ENCODE measurements at regions not wholly inside any gene's neighbourhood (a gene's known extent, or its start where the extent isn't known, plus 50 kb on each side); places are given as distances from the start of the nearest gene placed in this dataset.
A peak's percentile ranks its signal among the peaks of the same experiment; 100 is the strongest.
"Not testable (repeated sequence)": the region's sequence is repeated elsewhere in the genome, so short reads cannot be mapped to it uniquely, and the experiment has no call there.

DNA sequence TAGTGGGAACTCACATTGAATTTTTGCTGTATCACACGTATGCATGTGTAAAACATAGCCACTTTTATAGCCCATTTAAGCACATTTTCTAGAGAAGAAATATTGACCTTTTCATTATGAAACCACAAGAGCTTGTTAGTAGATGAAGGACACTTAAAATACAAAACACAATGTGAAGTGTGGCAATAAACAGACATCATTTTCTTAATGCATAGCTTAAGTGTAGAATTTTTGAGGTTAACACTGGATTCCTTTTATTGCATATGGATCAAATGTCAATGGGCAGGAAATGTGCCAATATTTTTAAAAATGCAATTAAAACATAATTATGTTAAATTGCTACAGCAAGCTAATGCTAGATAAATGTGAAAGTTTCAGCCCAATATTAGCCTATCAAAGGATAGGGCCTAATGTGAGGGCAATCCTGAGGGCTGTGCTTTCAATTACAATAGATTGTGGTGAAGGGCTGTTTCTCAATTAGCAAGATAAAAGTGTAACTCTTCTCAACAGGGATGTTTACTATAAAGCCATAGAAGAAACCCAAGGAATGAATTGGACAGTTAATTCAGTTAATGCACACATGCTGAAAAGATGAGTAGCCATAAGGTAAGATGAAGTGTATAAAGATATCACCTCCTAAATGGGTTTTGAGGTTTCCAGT lies 489.0 kb upstream of the CDIN1 start:
- no peak for DNase-seq

DNA sequence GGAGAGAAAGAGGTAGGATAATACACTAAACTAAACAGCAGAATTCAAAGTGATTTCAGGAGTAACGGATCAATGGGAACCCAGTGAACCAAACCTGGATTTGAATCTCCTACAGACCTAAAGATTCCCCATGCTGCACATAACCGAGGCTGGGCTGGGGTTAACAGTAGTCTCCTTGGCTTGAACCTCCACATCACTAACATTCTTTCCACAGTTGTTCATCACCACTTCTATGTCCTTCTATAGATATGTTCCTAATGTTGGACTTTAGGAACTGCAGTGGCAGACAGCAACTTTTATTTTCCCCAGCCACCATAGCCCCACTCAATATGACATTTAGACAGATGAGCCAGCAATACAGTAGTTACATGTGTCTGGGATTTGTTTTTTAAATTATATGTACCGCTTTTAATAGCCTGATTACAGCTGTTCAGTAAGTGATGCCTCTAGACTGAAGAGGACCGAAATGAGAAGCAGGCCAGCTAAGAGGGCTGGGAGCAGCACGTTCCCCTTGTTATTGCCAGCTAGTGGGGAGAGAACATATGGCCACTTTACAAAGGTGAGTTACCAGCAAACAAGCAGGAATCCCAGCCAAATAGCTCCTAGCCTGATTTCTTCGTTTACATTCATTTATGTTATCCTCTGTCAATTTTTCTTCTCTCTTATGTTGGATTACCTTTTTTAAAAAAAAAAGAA lies 472.6 kb upstream of the CDIN1 start:
- DNase-seq, result peak; percentile 54

DNA sequence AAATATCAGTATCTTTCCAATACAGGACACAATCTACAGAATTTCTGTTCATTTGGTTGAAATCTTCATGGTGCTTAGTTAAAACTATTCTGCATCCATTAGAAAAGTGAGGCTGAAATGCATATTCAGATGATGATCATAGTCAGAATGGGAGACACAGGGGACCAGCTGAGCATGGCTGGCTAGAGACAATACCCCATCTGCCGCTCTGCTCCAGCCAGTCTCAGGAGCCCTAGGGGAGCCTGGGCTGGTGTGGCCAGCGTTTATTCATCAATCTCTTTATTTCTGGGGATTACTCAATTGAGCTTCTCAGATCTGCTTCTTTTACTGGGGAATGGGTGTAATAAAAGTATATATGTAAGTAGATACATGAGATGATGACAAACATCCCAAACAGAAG lies 470.9 kb upstream of the CDIN1 start:
- DNase-seq, result no peak

DNA sequence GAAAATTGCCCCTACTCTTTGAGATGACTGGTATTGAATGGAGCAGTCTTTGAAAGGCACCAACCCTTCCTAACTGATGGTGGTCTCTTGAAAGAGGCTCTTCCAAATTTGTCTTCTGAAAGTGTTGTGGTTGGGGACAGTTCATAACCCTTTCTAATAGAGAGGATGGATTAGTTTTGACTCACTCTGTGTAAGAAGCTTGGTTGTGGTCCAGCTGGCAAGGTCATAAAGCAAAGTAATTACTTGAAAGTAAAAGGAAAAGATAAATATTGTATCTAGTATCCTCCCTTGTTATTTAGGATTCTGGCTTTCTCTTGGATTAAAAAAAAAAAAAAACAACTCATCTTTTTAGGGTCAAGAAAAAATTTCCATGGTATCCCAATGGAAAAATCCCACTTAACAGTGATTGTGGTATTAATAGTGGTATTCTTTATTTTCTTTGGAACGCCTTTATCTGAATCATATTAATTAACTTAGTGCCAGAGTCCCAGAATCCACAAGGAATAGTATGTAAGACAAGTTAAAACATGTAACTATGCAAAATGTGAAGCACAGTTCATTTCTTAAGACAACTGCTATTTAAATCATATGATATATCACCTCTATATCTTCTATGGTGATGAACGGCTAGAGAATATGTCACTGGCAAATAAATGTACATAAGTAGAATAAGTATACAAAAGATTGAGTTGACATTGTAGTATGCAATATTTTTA lies 469.3 kb upstream of the CDIN1 start:
- peak; percentile 14 for DNase-seq

DNA sequence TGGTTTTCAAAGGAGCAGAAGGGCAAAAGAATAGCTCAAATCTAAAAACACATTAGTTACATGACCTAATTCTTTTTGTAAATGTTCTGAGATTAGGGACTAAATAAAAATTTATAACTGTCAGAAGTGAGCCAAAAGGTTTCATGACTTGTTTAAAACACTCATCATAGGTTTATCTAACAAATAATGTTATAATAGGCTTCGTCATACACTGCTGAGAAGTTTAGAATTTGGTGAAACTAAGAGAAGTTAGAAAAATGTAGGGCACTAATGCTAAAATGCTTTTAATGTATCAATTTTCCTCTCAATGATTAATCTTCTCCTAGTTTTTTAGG lies 468.8 kb upstream of the CDIN1 start:
- no peak for DNase-seq

DNA sequence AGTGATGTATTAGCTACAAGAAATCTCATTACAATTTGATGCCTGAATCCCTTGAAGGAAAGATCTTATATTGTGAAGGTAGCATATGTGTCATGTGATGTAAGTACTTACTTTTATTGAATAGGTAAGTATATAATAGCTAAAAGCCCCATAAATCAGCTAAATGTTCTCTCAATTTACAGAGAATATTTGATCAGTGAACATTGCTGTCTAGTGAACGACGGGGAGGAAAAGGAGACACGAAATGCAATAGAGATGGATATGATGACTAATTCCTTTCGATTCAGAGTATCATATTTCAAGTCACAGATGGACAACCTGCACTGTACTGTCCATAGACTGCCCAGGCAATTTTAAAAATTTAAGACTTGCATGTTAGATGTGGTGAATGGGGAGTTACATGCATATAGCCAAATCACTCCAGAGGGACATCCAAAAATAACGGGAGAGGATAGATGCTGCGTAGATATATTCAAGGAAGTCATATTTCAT lies 462.1 kb upstream of the CDIN1 start:
- DNase-seq, result no peak

DNA sequence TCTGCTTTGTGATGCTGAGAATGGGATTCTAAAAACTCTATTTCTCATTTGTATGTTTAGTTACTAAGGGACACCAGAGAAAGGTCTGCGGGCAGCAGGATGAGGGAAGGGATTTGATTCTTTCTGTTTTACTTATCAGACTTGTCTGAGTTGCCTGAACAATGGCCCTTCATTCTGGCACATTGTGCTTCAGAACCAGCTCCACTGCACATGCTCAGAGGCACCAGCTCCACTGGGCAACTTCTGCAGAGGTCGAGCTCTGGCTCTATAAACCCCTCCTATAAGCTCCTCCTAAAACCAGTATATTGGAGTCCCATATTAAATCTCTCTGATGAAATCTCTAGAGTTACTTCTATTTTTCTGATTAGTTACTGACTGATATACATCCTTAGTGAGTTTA lies 453.2 kb upstream of the CDIN1 start:
- no peak for DNase-seq

DNA sequence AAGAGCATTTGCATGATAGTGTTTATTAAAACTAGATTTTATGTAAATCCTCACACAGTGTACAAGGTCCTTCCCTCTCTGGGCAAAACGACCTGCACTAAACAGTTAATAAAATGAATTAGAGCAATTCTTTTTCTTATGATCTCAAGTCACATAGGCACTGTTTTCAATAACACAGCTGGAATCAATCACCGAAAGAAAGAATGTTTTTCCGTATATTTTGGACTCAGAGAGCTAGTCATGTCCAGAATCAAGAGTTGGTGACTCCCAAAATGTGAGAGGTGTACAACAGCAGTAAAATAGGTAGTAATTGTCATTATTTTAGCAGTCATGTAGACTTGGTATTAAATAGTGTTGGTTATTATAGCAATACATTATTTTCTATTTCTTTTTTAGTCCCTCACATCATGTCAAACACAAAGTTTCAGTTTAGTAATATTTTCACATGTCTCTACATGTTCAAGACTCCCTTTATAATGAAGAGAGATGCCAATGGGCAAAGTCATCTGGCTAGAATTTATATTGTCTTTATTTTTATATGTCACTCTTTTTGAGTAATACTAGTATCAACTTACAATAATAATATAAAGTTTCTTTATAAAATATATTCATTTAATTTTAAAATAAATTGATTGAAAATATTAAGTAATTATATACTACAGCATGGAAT lies 448.6 kb upstream of the CDIN1 start:
- no peak for DNase-seq

DNA sequence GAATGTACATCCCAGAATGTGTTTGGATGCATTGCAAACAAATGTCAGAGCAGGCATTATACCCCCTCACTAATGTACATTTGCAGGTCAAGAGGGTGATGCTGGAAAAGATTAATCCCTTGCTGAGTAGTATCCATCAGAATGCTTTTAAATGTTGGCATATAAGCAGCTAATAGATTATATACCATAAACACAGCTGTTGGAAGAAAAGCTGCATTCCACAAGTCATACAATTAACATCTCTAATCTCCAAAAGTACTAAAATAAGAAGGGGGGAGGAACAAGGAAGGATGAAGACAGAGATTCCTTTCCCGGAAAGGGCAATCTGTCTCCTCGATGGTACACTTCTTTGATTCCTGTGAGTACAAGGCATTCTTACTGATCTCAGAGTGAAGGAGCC lies 445.7 kb upstream of the CDIN1 start:
- DNase-seq, result peak; percentile 11

DNA sequence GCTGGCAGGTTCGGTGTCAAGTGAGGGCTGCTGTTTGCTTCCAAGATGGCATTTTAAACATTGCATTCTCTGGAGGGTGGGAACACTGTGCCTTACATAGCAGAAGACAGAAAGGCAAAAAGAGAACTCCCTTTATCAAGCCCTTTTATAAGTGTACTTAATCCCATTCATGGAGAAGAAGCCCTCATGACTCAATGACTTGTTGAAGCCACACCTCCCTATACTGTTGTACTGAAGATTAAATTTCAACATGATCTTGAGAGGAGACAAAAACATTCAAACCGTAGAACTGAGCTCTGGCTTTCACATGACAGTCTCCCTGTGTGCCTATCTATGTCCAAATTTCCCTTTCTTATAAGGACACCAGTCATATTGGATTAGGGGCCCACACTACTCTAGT lies 443.4 kb upstream of the CDIN1 start:
- DNase-seq, result no peak

DNA sequence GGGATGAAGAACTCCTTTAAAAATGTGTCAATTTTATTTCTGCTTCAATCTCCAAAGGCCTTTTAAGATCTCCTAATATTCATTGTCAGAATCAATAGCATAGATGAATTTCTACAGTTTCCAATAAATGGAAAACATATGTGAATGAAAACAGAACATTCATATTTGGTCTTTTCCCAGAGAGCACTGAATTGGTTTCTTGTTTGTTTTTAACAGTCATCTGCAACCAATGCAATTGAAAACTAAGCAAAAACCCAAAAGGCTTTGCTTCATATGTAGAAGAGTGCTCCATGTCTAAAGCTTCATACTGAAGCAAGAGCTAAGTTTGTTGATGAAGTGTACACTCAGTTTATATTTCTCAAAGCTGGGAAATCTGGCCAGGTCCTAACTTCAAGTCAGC lies 426.5 kb upstream of the CDIN1 start:
- no peak for DNase-seq

DNA sequence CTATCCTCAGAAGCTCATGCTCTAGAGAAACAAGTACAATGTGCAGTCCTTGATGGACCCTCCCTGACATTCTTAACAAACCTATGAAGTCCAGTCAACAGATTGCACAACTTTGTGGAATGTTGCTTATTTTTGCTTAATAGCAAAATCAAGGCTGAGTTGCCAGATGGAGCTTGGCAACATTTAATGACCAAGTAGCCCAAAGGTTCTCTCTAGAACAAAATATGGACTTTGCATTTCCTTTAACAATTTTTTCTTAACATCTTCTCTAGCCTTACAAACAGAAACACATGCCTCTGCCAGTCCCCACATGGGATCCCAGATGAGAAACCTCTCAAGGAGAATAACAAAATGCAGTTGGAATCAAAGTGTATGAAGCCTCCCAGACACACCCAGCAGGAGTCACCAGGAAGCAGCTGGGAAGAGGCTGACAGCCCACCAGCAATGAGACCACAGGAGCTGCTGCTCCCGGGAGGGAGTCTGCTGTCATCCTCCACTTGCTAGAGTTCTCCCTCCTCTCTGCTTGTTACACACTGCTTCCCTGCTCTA lies 422.5 kb upstream of the CDIN1 start:
- DNase-seq, result peak; percentile 26

DNA sequence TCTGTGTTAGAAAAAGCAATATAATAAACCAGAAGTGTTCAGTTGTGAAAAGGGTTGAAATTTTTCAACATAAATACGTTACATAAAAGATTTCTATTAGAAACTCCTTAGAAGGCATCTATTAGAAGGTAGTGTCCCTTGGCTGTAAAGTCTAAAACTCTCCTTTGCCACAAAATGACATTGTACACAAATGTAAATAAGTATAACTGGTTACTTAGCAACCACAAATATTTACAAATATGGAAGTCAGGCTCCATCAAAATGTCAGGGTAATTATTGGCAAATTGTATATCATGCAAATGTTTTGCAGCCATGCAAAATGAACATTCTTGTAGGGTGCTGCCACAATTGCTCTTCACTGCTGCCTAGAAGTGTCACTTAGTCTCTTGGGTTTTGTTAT lies 419.1 kb upstream of the CDIN1 start:
- DNase-seq, result no peak

DNA sequence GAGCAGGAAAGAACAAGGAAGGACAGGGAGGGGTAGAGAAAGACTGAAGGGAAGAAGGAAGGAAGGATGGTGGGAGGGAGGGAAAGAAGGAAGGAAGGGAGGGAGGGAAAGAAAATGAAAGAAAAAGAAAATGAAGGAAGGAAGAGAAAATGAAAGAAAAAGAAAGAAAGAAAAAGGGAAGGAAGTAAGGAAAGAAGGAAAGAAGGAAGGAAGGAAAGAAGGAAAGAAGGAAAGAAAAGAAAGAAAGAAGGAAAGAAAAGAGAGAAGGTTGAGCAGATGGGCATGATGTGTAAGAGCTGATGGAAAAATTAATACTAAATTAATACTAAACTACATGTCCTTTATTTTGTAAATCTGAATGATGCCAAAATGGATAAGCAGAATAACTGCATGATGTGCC lies 418.3 kb upstream of the CDIN1 start:
- DNase-seq, result no peak

DNA sequence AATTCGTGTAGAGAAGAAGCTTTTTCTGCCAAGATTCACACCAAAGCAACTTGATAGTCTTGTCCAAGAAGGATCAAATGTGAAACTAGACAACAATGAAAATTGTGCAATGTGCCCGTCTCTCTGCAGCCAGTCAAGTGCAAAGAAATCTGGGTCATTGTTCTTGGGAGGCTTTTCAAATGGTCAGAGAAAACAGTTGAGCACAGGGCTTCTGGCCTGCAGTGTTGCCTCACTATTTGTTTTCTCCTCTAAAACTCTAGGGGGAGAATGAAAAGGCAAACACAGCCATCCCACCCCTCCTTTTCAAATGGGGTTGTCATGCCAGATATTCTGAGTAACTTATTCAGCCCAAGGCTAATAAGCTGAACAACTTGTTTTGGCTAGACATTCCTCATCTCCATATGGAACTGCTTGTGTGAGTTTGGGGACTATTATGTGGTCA lies 417.6 kb upstream of the CDIN1 start:
- peak; percentile 73 for DNase-seq

DNA sequence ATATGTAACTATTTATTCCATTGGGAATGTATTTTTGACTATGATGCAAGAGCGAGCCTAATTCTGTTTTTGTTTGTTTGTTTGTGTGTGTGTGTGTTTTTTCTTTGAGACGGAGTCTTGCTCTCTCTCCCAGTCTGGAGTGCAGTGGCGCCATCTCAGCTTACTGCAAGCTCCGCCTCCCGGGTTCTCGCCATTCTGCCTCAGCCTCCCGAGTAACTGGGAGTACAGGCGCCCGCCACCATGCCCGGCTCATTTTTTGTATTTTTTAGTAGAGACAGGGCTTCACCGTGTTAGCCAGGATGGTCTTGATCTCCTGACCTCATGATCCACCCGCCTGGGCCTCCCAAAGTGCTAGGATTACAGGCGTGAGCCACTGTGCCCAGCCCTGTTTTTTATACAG lies 415.4 kb upstream of the CDIN1 start:
- not testable (repeated sequence) for DNase-seq

DNA sequence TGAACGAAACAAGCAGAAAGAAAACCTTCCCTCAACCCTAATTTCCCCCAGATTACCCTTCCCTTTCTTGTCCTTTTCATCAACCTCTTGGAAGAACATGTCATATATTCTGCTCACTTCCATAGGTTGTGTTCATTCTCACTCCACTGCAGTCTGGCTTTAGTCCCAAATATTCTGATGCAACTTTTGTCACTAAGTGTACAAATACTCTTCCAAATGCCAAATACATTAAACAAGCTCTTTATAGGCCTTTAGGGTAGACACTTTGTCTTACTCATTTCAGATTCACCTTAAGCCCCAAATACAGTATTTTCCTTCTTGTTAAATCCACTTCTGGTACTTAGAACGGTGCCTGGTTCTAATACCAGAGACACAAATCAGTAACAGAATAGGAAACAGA lies 406.5 kb upstream of the CDIN1 start:
- no peak for DNase-seq

DNA sequence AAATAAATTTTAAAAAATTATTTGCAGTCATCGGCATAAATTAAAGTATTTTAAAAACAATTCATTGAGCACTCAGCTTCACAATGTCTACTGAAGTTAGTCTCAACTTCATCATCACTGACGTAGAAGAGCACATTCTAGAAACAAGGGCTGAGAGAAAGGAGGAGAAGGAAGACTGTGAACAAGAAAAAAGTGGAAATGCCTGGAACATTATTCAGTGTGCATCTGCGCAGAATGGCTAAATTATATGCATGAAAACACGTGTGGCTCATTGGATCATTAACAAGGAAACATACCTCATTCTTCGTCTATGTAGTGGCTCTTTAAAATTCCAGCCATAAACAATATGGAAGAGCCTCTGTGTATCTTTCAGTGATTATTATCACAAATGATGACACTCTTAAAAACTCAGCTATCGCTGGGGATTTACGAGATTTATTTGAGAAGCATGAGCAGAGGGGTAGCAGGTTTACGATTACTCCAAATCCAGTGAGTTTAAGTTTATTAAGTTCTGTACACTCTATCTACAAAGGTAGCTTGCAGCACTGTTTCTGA lies 404.2 kb upstream of the CDIN1 start:
- no peak for DNase-seq

DNA sequence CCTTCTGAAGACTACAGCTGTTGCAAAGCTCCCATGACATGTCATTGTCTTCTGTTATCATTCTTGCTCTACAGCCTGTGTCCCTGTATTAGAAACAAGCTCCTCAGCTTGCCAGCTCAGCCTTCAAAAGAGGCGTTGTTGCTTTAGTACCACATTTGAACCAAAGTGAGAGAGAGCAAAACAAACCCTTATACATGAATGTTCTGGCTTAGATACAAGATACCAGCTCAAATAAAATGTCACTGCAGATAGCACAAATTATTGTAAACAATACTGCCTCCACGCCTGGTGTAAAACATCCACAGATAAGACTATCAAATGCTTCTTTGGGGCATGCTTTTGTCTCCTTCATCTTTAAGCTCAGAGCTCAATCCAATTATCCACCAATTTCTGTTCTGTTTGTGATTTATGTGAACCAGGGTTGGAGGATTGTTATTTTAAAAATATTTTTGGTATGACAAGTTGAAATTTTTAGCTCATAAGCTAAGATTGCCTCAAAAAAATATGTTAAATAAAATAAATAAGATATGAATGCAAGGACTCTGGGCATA lies 403.6 kb upstream of the CDIN1 start:
- DNase-seq, result peak; percentile 31

DNA sequence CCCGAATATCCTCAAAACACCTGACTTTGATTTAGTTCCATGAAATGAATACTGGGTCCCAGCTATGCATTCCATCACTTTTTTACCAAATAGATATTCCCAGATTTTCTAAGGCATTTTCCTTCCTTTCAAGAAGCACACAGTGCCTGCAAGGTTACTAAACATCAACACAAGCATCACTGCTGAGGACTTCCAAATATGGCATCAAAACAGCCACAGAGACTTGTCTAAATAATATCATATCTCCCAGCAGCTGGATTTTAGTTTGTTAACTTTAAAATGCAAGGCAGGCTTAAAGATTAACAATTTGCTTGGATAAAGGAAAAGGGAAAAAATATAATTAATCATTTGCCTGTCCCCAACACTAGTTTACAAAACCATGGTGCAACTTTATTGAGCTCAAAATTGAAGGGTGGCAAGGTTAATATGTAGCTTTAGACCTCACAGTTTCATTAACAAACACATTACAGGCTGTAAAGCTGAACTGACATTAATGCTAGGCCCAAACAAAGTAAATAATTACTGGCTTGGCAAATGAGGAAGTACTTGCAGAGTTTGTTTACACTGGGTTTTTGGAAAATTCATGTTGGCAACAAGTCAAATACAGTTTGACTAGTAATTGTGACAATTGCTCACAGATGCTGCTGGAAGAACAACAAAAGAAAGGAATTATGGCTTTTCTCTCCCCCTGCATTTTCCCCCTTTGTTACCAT lies 401.7 kb upstream of the CDIN1 start:
- peak; percentile 85 for DNase-seq

DNA sequence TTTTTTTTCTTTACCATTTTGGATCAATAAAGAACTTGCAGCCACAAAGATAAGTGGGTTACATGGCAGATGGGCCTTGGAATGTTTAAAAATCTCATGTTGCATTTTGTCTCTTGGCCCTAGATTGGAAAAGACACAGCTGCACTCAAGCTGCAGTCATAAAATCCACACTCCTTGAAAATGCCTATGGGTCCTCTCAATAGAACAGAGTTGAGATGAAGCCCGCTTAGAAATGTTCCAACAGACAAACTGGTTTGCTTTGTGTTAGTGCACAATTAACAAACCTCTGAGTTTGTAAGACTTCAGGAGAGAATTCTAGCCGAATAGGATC lies 401.2 kb upstream of the CDIN1 start:
- DNase-seq, result no peak

DNA sequence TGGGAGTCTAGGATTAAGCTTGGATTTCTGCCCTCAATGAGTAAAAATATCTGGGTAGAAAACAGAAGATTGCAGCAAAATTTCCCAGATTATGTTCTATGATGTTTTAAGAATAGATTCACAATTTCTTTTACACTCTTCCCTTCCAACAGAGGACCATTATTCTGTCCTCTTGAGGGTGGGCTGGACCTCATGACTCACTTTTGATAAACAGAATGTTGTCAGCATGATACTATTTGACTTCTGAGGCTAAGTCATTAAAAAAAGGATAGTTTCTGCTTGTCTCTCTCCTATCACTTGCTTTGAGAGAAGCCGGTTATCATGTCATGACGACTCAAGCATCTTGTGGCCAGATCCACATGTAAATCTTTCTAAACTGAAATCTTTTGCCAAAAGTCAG lies 396.2 kb upstream of the CDIN1 start:
- no peak for DNase-seq
